ENCODE measurements at regions not wholly inside any gene's neighbourhood (a gene's known extent, or its start where the extent isn't known, plus 50 kb on each side); places are given as distances from the start of the nearest gene placed in this dataset.
"Not testable (repeated sequence)": the region's sequence is repeated elsewhere in the genome, so short reads cannot be mapped to it uniquely, and the experiment has no call there.

- Mint-ChIP-seq H3K9me3 (no peaks in the 10 kb centered on the region), H3K27ac (no peak overlapping the region)
These were observed 130.4 kb downstream of the CD164 start for GRCh38 chr6:109251839-109252238.

GRCh38 chr6:109250544-109251156 is 131.6 kb downstream of the CD164 start:
- not testable (repeated sequence) for H3K27me3 Mint-ChIP-seq, H3K36me3 Mint-ChIP-seq, H3K4me3 Mint-ChIP-seq, H3K9me3 Mint-ChIP-seq, H3K27ac Mint-ChIP-seq, H3K4me1 Mint-ChIP-seq

More at GRCh38 chr6:109251839-109252238, 130.4 kb downstream of the CD164 start:
- no peak overlapping the region for H3K4me3 Mint-ChIP-seq
- H3K4me1 Mint-ChIP-seq: no peaks in the 10 kb centered on the region
- no peaks in the 10 kb centered on the region for H3K27me3 Mint-ChIP-seq
- no peaks in the 10 kb centered on the region for H3K36me3 Mint-ChIP-seq

GRCh38 chr6:109243863-109244825 is 138.1 kb downstream of the CD164 start:
- H3K27ac Mint-ChIP-seq: no peak overlapping the region
- H3K4me3 Mint-ChIP-seq: no peak overlapping the region

GRCh38 chr6:109242925-109243324 is 139.3 kb downstream of the CD164 start:
- no peaks in the 10 kb centered on the region for H3K9me3 Mint-ChIP-seq
- H3K27ac Mint-ChIP-seq: no peak overlapping the region
- no peaks in the 10 kb centered on the region for H3K27me3 Mint-ChIP-seq
- no peaks in the 10 kb centered on the region for H3K36me3 Mint-ChIP-seq
- peaks cover 12% of the 10 kb centered on the region for H3K4me1 Mint-ChIP-seq
- no peak overlapping the region for H3K4me3 Mint-ChIP-seq

More at GRCh38 chr6:109243863-109244825, 138.1 kb downstream of the CD164 start:
- no peaks in the 10 kb centered on the region for H3K27me3 Mint-ChIP-seq
- H3K4me1 Mint-ChIP-seq: peaks cover 12% of the 10 kb centered on the region
- H3K36me3 Mint-ChIP-seq: no peaks in the 10 kb centered on the region
- H3K9me3 Mint-ChIP-seq: no peaks in the 10 kb centered on the region

- H3K9me3 Mint-ChIP-seq: no peaks in the 10 kb centered on the region
- no peaks in the 10 kb centered on the region for H3K27me3 Mint-ChIP-seq
- H3K4me3 Mint-ChIP-seq: no peak overlapping the region
- peaks cover 18% of the 10 kb centered on the region for H3K4me1 Mint-ChIP-seq
- no peak overlapping the region for H3K27ac Mint-ChIP-seq
- no peaks in the 10 kb centered on the region for H3K36me3 Mint-ChIP-seq
These were observed 140.2 kb downstream of the CD164 start for GRCh38 chr6:109242029-109242428.

- no peak overlapping the region for H3K27ac Mint-ChIP-seq
- no peaks in the 10 kb centered on the region for H3K27me3 Mint-ChIP-seq
- H3K4me3 Mint-ChIP-seq: no peak overlapping the region
- H3K36me3 Mint-ChIP-seq: no peaks in the 10 kb centered on the region
- peaks cover 25% of the 10 kb centered on the region for H3K4me1 Mint-ChIP-seq
- H3K9me3 Mint-ChIP-seq: no peaks in the 10 kb centered on the region
These were observed 141.1 kb downstream of the CD164 start for GRCh38 chr6:109241199-109241598.

GRCh38 chr6:109240370-109241084 is 141.7 kb downstream of the CD164 start:
- H3K4me1 Mint-ChIP-seq: peaks cover 29% of the 10 kb centered on the region
- no peaks in the 10 kb centered on the region for H3K27me3 Mint-ChIP-seq
- no peaks in the 10 kb centered on the region for H3K9me3 Mint-ChIP-seq
- H3K27ac Mint-ChIP-seq: no peak overlapping the region
- H3K4me3 Mint-ChIP-seq: no peak overlapping the region
- no peaks in the 10 kb centered on the region for H3K36me3 Mint-ChIP-seq

GRCh38 chr6:109239651-109240321 is 142.5 kb downstream of the CD164 start:
- H3K27me3 Mint-ChIP-seq: no peaks in the 10 kb centered on the region
- H3K4me3 Mint-ChIP-seq: no peak overlapping the region
- no peaks in the 10 kb centered on the region for H3K9me3 Mint-ChIP-seq
- no peaks in the 10 kb centered on the region for H3K36me3 Mint-ChIP-seq
- H3K4me1 Mint-ChIP-seq: peaks cover 29% of the 10 kb centered on the region
- H3K27ac Mint-ChIP-seq: no peak overlapping the region

- Mint-ChIP-seq H3K4me1 (peaks cover 23% of the 10 kb centered on the region), H3K36me3 (no peaks in the 10 kb centered on the region), H3K4me3 (no peak overlapping the region), H3K27ac (no peak overlapping the region), H3K27me3 (peaks cover 1% of the 10 kb centered on the region), H3K9me3 (no peaks in the 10 kb centered on the region)
These were observed 143.1 kb downstream of the CD164 start for GRCh38 chr6:109239160-109239559.

GRCh38 chr6:109238396-109238795 is 143.1 kb downstream of the CEP57L1 start:
- no peaks in the 10 kb centered on the region for H3K36me3 Mint-ChIP-seq
- no peak overlapping the region for H3K4me3 Mint-ChIP-seq
- no peaks in the 10 kb centered on the region for H3K9me3 Mint-ChIP-seq
- H3K27ac Mint-ChIP-seq: no peak overlapping the region
- H3K27me3 Mint-ChIP-seq: peaks cover 1% of the 10 kb centered on the region
- peaks cover 19% of the 10 kb centered on the region for H3K4me1 Mint-ChIP-seq

GRCh38 chr6:109237986-109238329 is 142.7 kb downstream of the CEP57L1 start:
- peaks cover 1% of the 10 kb centered on the region for H3K27me3 Mint-ChIP-seq
- H3K4me1 Mint-ChIP-seq: peaks cover 18% of the 10 kb centered on the region
- no peaks in the 10 kb centered on the region for H3K36me3 Mint-ChIP-seq
- H3K27ac Mint-ChIP-seq: no peak overlapping the region
- no peaks in the 10 kb centered on the region for H3K9me3 Mint-ChIP-seq
- H3K4me3 Mint-ChIP-seq: no peak overlapping the region

- no peaks in the 10 kb centered on the region for H3K36me3 Mint-ChIP-seq
- H3K4me3 Mint-ChIP-seq: peak overlapping the region; percentile 8
- no peaks in the 10 kb centered on the region for H3K9me3 Mint-ChIP-seq
- peaks cover 18% of the 10 kb centered on the region for H3K4me1 Mint-ChIP-seq
- H3K27me3 Mint-ChIP-seq: peaks cover 1% of the 10 kb centered on the region
- peak overlapping the region; percentile 5 for H3K27ac Mint-ChIP-seq
These were observed 142.0 kb downstream of the CEP57L1 start for GRCh38 chr6:109237077-109237985.

- H3K27ac Mint-ChIP-seq: peak overlapping the region; percentile 60
- H3K9me3 Mint-ChIP-seq: no peaks in the 10 kb centered on the region
- H3K27me3 Mint-ChIP-seq: peaks cover 1% of the 10 kb centered on the region
- H3K4me3 Mint-ChIP-seq: peak overlapping the region; percentile 58
- no peaks in the 10 kb centered on the region for H3K36me3 Mint-ChIP-seq
- H3K4me1 Mint-ChIP-seq: peaks cover 18% of the 10 kb centered on the region
These were observed 141.1 kb downstream of the CEP57L1 start for GRCh38 chr6:109236115-109237076.

Measured in activated naive CD4-positive, alpha-beta T cell treated with anti-CD3 and anti-CD28 coated beads, Interleukin-2, amount 50 U/mL, for 24 hours (primary cell).